Fibroblast of villous mesenchyme (primary cell): ENCODE measurements at regions not wholly inside any gene's neighbourhood (a gene's known extent, or its start where the extent isn't known, plus 50 kb on each side); places are given as distances from the start of the nearest gene placed in this dataset.

ENCODE experiments used
- DNase-seq: peaks from one replicate; pipeline ENCODE4 v3.0.0-alpha.2; 2010; ENCODE audit warnings: low read depth
- H3K4me3 ChIP-seq: 2 replicates; pipeline ENCODE4 v1.5.1; 2011; ENCODE audit warnings: low read depth, mild to moderate bottlenecking, low read length
- CTCF ChIP-seq: IDR thresholded peaks from 2 replicates; pipeline ENCODE4 v1.5.1; 2012; ENCODE audit warnings: low read depth, mild to moderate bottlenecking, low read length; ENCODE audit not compliant: insufficient read depth

DNA sequence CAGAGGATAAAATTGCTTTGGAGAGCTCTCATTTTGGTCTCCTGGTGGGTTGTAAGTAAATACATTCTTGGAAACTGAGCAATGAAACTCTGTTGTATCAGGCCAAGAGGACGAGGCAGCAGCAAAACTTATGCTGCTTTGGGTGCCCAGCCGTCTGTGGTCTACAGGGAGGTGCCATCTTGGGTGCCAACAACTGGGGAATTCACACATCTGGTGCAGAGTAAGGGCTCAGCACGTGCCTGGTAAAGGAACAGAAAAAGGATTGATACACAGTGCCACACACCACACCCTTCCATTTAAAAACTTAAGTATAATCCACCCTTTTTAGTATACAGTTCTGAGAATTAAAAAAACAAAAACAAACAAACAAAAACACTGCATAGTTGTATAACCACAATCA, 221.9 kb downstream of the TSN start:
- no peak for TF ChIP-seq CTCF
- H3K4me3 ChIP-seq: no peak overlapping the region
- DNase-seq: no peak

GRCh38 chr2:121992700-121993099, 237.2 kb downstream of the TSN start:
- DNase-seq: no peak
- no peak overlapping the region for H3K4me3 ChIP-seq
- no peak for TF ChIP-seq CTCF

GRCh38 chr2:121993682-121994081, 238.2 kb downstream of the TSN start:
- no peak for TF ChIP-seq CTCF
- no peak for DNase-seq
- no peak overlapping the region for H3K4me3 ChIP-seq

DNA sequence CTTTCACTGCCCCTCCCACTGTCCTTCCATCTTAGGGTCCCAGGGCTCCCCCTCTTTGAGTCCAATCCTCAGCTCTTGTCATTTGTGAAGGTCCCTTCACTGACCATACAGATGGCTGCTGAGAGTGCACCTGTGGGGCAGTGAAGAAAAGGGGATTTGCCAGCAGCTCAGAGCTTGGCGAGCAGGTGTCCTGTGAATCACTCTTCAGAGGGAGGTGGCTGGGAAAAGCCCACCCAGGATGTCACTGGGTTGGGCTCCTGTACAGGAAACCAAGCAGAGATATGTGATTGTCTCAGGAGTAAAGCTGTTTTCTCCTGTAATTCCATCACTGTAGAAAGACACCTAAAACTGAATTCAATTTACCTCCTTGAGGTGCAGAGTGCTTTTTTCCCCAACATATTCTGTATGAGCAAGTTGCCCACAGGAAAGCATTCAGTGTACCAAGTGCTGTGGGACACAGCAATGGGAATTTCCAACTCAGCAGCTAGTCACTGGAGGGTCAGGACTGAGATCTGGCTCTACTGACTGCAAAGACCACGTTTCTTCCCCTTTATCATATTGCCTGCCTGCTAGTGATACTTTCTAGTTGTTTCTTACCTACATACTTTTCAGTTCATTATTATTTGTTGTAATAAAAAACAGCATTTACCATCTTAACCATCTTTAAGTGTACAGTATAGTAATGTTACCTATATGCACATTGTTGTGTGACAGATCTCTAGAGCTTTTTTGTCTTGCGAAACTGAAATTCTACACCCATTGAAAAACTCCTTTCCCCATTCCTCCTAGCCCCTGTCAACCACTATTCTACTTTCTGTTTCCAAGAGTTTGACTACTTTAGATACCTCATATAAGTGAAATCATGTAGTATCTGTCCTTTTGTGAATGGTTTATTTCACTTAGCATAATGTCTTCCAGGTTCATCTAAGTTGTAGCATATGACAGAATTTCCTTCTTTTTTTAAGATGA, 239.1 kb downstream of the TSN start:
- DNase-seq: no peak
- no peak for TF ChIP-seq CTCF
- H3K4me3 ChIP-seq: no peak overlapping the region

- no peak for DNase-seq
- no peak for TF ChIP-seq CTCF
- no peak overlapping the region for H3K4me3 ChIP-seq
These were observed 243.3 kb downstream of the TSN start for GRCh38 chr2:121998751-121999150.

- peak; percentile 70 for DNase-seq
- TF ChIP-seq CTCF: no peak
- H3K4me3 ChIP-seq: no peak overlapping the region
These were observed 243.8 kb downstream of the TSN start for GRCh38 chr2:121999264-121999663.
